Activated T-cell treated with anti-CD3 and anti-CD28 coated beads, Interleukin-2, amount 50 U/mL, for 48 hours (primary cell): ENCODE measurements at regions not wholly inside any gene's neighbourhood (a gene's known extent, or its start where the extent isn't known, plus 50 kb on each side); places are given as distances from the start of the nearest gene placed in this dataset.

Experiments used
- DNase-seq, 2 experiments: peaks; one replicate each; pipeline ENCODE4 v3.0.0-alpha.2; 2020

GRCh38 chr14:22476887-22477286 lies 112.1 kb downstream of the DAD1 start:
- no peak for DNase-seq

GRCh38 chr14:22476005-22476751 lies 112.8 kb downstream of the DAD1 start:
- DNase-seq = no peak

GRCh38 chr14:22475381-22475780 lies 113.6 kb downstream of the DAD1 start:
- DNase-seq = no peak

- DNase-seq = no peak
Measured at GRCh38 chr14:22474730-22475351, 114.2 kb downstream of the DAD1 start.

GRCh38 chr14:22472935-22473854 lies 115.8 kb downstream of the DAD1 start:
- DNase-seq = no peak

- DNase-seq = no peak
Measured at GRCh38 chr14:22472466-22472865, 116.6 kb downstream of the DAD1 start.

GRCh38 chr14:22471545-22472121 lies 117.4 kb downstream of the DAD1 start:
- no peak for DNase-seq

GRCh38 chr14:22469538-22470303 lies 119.3 kb downstream of the DAD1 start:
- DNase-seq = no peak

- DNase-seq = no peak
Measured at GRCh38 chr14:22468830-22469229, 120.2 kb downstream of the DAD1 start.

GRCh38 chr14:22466491-22466890 lies 122.5 kb downstream of the DAD1 start:
- DNase-seq = no peak

- DNase-seq = no peak
Measured at GRCh38 chr14:22465201-22465840, 123.7 kb downstream of the DAD1 start.

GRCh38 chr14:22464422-22465142 lies 124.4 kb downstream of the DAD1 start:
- no peak for DNase-seq

GRCh38 chr14:22463763-22464173 lies 125.3 kb downstream of the DAD1 start:
- no peak for DNase-seq

GRCh38 chr14:22462923-22463322 lies 126.1 kb downstream of the DAD1 start:
- no peak for DNase-seq

GRCh38 chr14:22460461-22461195 lies 128.4 kb downstream of the DAD1 start:
- DNase-seq = no peak

GRCh38 chr14:22458737-22459136 lies 130.3 kb downstream of the DAD1 start:
- no peak for DNase-seq

- DNase-seq = no peak
Measured at GRCh38 chr14:22456998-22457594, 131.9 kb downstream of the DAD1 start.

GRCh38 chr14:22456421-22456820 lies 132.6 kb downstream of the DAD1 start:
- DNase-seq = no peak

GRCh38 chr14:22452330-22452729 lies 136.7 kb downstream of the DAD1 start:
- DNase-seq = no peak

- no peak for DNase-seq
Measured at GRCh38 chr14:22450266-22450665, 138.8 kb downstream of the DAD1 start.
